SK-N-MC (cell line): ENCODE measurements at regions not wholly inside any gene's neighbourhood (a gene's known extent, or its start where the extent isn't known, plus 50 kb on each side); places are given as distances from the start of the nearest gene placed in this dataset.

Experiments
- EZH2 ChIP-seq: fragments of 200-600 bp; sonication (generic); IDR thresholded peaks from one replicate; pipeline ENCODE4 v1.6.1; 2017; ENCODE audit warnings: antibody characterized with exemption
- FOXP2 ChIP-seq: optimal IDR thresholded peaks from 2 replicates; pipeline ENCODE3; 2011; ENCODE audit warnings: mild to moderate bottlenecking, moderate library complexity; ENCODE audit not compliant: insufficient read depth; ENCODE audit errors: extremely low read length, control extremely low read depth
- POLR2AphosphoS5 ChIP-seq: IDR thresholded peaks from 2 replicates; pipeline ENCODE4 v1.6.1; 2012; ENCODE audit warnings: mild to moderate bottlenecking, low read depth, low read length, borderline replicate concordance

DNA sequence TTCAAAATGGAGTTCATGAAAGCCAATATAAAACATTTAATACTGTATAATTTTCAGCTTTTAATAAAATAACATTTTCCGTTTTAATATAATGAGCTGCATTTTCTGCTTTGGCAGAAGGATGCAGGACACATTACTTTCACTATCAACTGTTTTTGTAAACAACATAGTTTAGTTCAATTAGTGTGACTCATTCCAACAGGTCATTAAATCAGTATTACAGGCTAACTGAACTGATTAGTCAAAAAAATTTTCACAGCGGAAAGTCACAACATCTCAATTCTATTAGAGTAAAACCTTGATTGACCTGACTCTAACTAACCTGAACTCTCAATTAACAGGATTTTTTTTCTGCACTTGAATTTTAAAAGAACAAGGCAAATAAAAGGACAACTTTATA, 151.2 kb upstream of the AMOT start:
- TF ChIP-seq POLR2AphosphoS5 (no peak), EZH2 (no peak), FOXP2 (no peak)
